HCT116 (cell line): ENCODE measurements at regions not wholly inside any gene's neighbourhood (a gene's known extent, or its start where the extent isn't known, plus 50 kb on each side); places are given as distances from the start of the nearest gene placed in this dataset.

Experiments
- ATAC-seq: fragments of 200-7000 bp; cut with Tn5 transposase; 2 replicates; pipeline ENCODE4 v1.9.1; 2020; ENCODE audit warnings: mild to moderate bottlenecking, moderate library complexity
- BruUV-seq: library from RNA; stranded (reverse); fragments of 400-500 nt; replicated peaks from 2 replicates; lab custom pipeline; 2021; lab: Mats Ljungman, UMichigan
- CTCF ChIA-PET: fragments of 300-600 bp; sonication (Branson Sonifier 250); formaldehyde crosslinking; loops from one replicate; lab custom pipeline; 2021; ENCODE audit warnings: antibody characterized with exemption; lab: Charles Lee
- POLR2A ChIA-PET: fragments of 300-600, 350-600 bp; sonication (Branson Sonifier 250); formaldehyde crosslinking; loops from one replicate; lab custom pipeline; 2021; ENCODE audit warnings: antibody characterized with exemption; lab: Charles Lee
- RAD21 ChIA-PET, 2 experiments: fragments of 300-600 bp; sonication (Branson Sonifier 250); formaldehyde crosslinking; loops; one replicate each; lab custom pipeline; 2023; ENCODE audit warnings: low total read pairs in 2 of 2; ENCODE audit not compliant: uncharacterized antibody in 2 of 2, unreplicated experiment in 2 of 2, low non-redundant PET in 1 of 2; lab: Charles Lee
- DNase-seq: peaks from one replicate; pipeline ENCODE4 v3.0.0-alpha.2; 2010; ENCODE audit warnings: low read depth, low spot score
- H2AFZ ChIP-seq: fragments of 200-600 bp; shearing (Covaris generic), sonication (generic); 2 replicates; pipeline ENCODE4 v1.6.1; 2017; ENCODE audit warnings: low read depth, mixed run types, mixed read lengths, antibody characterized with exemption, low read length; ENCODE audit not compliant: poor library complexity, severe bottlenecking
- H3K27ac ChIP-seq: 2 replicates; pipeline ENCODE4 v1.5.1; 2012; ENCODE audit warnings: low read depth, low read length
- H3K27me3 ChIP-seq: fragments of 200-600 bp; sonication (generic); 2 replicates; pipeline ENCODE4 v1.6.1; 2016; ENCODE audit warnings: mixed run types, low read length, mixed read lengths; ENCODE audit not compliant: insufficient read depth
- H3K36me3 ChIP-seq, 2 experiments: fragments of 200-500 bp in 1 of 2; fragments of 200-600 bp in 1 of 2; sonication (Bioruptor generic) in 1 of 2; sonication (generic) in 1 of 2; 2 replicates each; pipeline versions ENCODE4 v1.5.1 to v1.6.1; 2014 to 2016; ENCODE audit warnings: low read length in 2 of 2, inconsistent platforms in 1 of 2, mixed read lengths in 1 of 2, mixed run types in 1 of 2; ENCODE audit not compliant: insufficient read depth in 2 of 2, control insufficient read depth in 1 of 2
- H3K4me1 ChIP-seq, 2 experiments: fragments of 200-600 bp in 1 of 2; sonication (generic) in 1 of 2; 2 replicates each; pipeline versions ENCODE4 v1.5.1 to v1.6.1; 2012 to 2017; ENCODE audit warnings: low read length in 2 of 2, inconsistent platforms in 1 of 2, mild to moderate bottlenecking in 1 of 2, mixed read lengths in 1 of 2, mixed run types in 1 of 2, moderate library complexity in 1 of 2; ENCODE audit not compliant: insufficient read depth in 2 of 2, control insufficient read depth in 1 of 2
- H3K4me2 ChIP-seq: fragments of 200-600 bp; sonication (generic); 2 replicates; pipeline ENCODE4 v1.6.1; 2017; ENCODE audit warnings: mixed run types, low read length, mixed read lengths
- H3K4me3 ChIP-seq, 2 experiments: fragments of 200-600 bp in 1 of 2; sonication (generic) in 1 of 2; replicated peaks in 1 of 2; 2 replicates each; pipeline ENCODE4 v1.5.1; 2011 to 2016; ENCODE audit warnings: low read length in 2 of 2, control low read depth in 1 of 2, low read depth in 1 of 2, mild to moderate bottlenecking in 1 of 2, mixed read lengths in 1 of 2, mixed run types in 1 of 2
- H3K79me2 ChIP-seq: fragments of 200-600 bp; sonication (generic); 2 replicates; pipeline ENCODE4 v1.6.1; 2017; ENCODE audit warnings: mild to moderate bottlenecking, mixed run types, low read length, moderate library complexity, mixed read lengths; ENCODE audit not compliant: insufficient read depth
- H3K9ac ChIP-seq: fragments of 200-600 bp; sonication (generic); 2 replicates; pipeline ENCODE4 v1.6.1; 2016; ENCODE audit warnings: low read length, mixed read lengths
- H3K9me2 ChIP-seq: fragments of 200-600 bp; sonication (generic), shearing (Covaris generic); 2 replicates; pipeline ENCODE4 v1.6.1; 2017; ENCODE audit warnings: mixed run types, mild to moderate bottlenecking, moderate library complexity; ENCODE audit not compliant: insufficient read depth
- H3K9me3 ChIP-seq, 2 experiments: fragments of 200-500 bp in 1 of 2; fragments of 200-600 bp in 1 of 2; sonication (Bioruptor generic) in 1 of 2; sonication (generic) in 1 of 2; 2 replicates each; pipeline ENCODE4 v1.6.1; 2014 to 2017; ENCODE audit warnings: low read length in 2 of 2, mixed read lengths in 2 of 2, inconsistent platforms in 1 of 2, low read depth in 1 of 2, mild to moderate bottlenecking in 1 of 2, mixed run types in 1 of 2, moderate library complexity in 1 of 2; ENCODE audit not compliant: control insufficient read depth in 1 of 2, insufficient read depth in 1 of 2
- H4K20me1 ChIP-seq: fragments of 200-600 bp; sonication (generic), shearing (Covaris generic); 2 replicates; pipeline ENCODE4 v1.6.1; 2017; ENCODE audit warnings: mixed run types, mild to moderate bottlenecking, moderate library complexity; ENCODE audit not compliant: insufficient read depth
- ATF3 ChIP-seq: IDR thresholded peaks from 2 replicates; pipeline ENCODE4 v1.6.1; 2012
- CBX3 ChIP-seq: IDR thresholded peaks from 2 replicates; pipeline ENCODE4 v1.6.1; 2012; ENCODE audit warnings: low read depth
- EGR1 ChIP-seq: IDR thresholded peaks from 2 replicates; pipeline ENCODE4 v1.6.1; 2012; ENCODE audit warnings: low read depth
- ELF1 ChIP-seq: IDR thresholded peaks from 2 replicates; pipeline ENCODE4 v1.6.1; 2012; ENCODE audit warnings: low read depth, borderline replicate concordance
- EZH2 ChIP-seq: fragments of 200-600 bp; sonication (generic); IDR thresholded peaks from 2 replicates; pipeline ENCODE4 v1.6.1; 2017; ENCODE audit warnings: antibody characterized with exemption, mixed run types
- EZH2phosphoT487 ChIP-seq: fragments of 200-600 bp; IDR thresholded peaks from 2 replicates; pipeline ENCODE4 v1.6.1; 2018; ENCODE audit warnings: antibody characterized with exemption, borderline replicate concordance
- MAX ChIP-seq: IDR thresholded peaks from 2 replicates; pipeline ENCODE4 v1.6.1; 2012
- POLR2AphosphoS5 ChIP-seq: IDR thresholded peaks from 2 replicates; pipeline ENCODE4 v1.6.1; 2011; ENCODE audit warnings: mild to moderate bottlenecking, low read depth, low read length, moderate library complexity
- REST ChIP-seq: IDR thresholded peaks from 2 replicates; pipeline ENCODE4 v1.6.1; 2012; ENCODE audit warnings: low read depth
- SRF ChIP-seq: IDR thresholded peaks from 2 replicates; pipeline ENCODE4 v1.6.1; 2012; ENCODE audit warnings: low read depth
- TCF7L2 ChIP-seq: IDR thresholded peaks from 2 replicates; pipeline ENCODE4 v1.7.0; 2011; ENCODE audit warnings: borderline replicate concordance, inconsistent platforms; ENCODE audit not compliant: insufficient read depth, insufficient read length; ENCODE audit errors: extremely low read depth
- YY1 ChIP-seq: IDR thresholded peaks from 2 replicates; pipeline ENCODE4 v1.6.1; 2011; ENCODE audit warnings: low read length, low read depth, moderate library complexity, mild to moderate bottlenecking; ENCODE audit not compliant: insufficient replicate concordance; ENCODE audit errors: extremely low read depth
- ZBTB33 ChIP-seq: IDR thresholded peaks from 2 replicates; pipeline ENCODE4 v1.6.1; 2011; ENCODE audit warnings: mild to moderate bottlenecking, low read length, moderate library complexity; ENCODE audit not compliant: insufficient replicate concordance; ENCODE audit errors: extremely low read depth
- ZNF274 ChIP-seq: fragments of 200-500 bp; sonication (Bioruptor generic); IDR thresholded peaks from 2 replicates; pipeline ENCODE4 v1.6.1; 2014; ENCODE audit warnings: mild to moderate bottlenecking, low read depth, low read length, inconsistent platforms
- intact Hi-C: fragments of 100-400 bp; cut with micrococcal nuclease; formaldehyde crosslinking; loops from 2 replicates; pipeline ENCODE4 v1.10.0; 2022

- TF ChIP-seq ZBTB33: no peak
- TF ChIP-seq CBX3: no peak
- TF ChIP-seq ZNF274: no peak
- no peak for TF ChIP-seq REST
- TF ChIP-seq ELF1: no peak
These were observed 79.3 kb downstream of the PTPRS start (continued) for GRCh38 chr19:5261156-5261890.

- Histone ChIP-seq H3K36me3 (peaks cover 6 to 16% of the 10 kb centered on the region in 2 experiments; a peak in 3 of 4 replicates), H4K20me1 (no peaks in the 10 kb centered on the region), H3K4me1 (peaks cover 0 to 11% of the 10 kb centered on the region in 2 experiments; a peak in 2 of 4 replicates), H3K9ac (no peak overlapping the region), H3K4me3 (no peak overlapping the region), H3K27me3 (no peaks in the 10 kb centered on the region), H2AFZ (no peak overlapping the region), H3K27ac (no peak overlapping the region), H3K79me2 (no peaks in the 10 kb centered on the region), H3K9me3 (peaks cover 0 to 4% of the 10 kb centered on the region in 2 experiments; a peak in 1 of 4 replicates), H3K4me2 (peak overlapping the region; percentile 41; the same call in 1 of the 2 replicates), H3K9me2 (no peaks in the 10 kb centered on the region)
- ATAC-seq (no peak), DNase-seq (no peak)
- ChIA-PET POLR2A (no interaction called here), CTCF (no interaction called here), RAD21 (no interaction called here)
- TF ChIP-seq ATF3 (no peak), EZH2 (no peak), SRF (no peak), EGR1 (no peak), TCF7L2 (no peak), ZNF274 (no peak), MAX (no peak), EZH2phosphoT487 (no peak), POLR2AphosphoS5 (no peak), YY1 (no peak)
- intact Hi-C loops: no loop called here
- BruUV-seq: no TSS peak
These were observed 80.1 kb downstream of the PTPRS start for GRCh38 chr19:5260381-5260967.
